ENCODE measurements at regions not wholly inside any gene's neighbourhood (a gene's known extent, or its start where the extent isn't known, plus 50 kb on each side); places are given as distances from the start of the nearest gene placed in this dataset.

DNA sequence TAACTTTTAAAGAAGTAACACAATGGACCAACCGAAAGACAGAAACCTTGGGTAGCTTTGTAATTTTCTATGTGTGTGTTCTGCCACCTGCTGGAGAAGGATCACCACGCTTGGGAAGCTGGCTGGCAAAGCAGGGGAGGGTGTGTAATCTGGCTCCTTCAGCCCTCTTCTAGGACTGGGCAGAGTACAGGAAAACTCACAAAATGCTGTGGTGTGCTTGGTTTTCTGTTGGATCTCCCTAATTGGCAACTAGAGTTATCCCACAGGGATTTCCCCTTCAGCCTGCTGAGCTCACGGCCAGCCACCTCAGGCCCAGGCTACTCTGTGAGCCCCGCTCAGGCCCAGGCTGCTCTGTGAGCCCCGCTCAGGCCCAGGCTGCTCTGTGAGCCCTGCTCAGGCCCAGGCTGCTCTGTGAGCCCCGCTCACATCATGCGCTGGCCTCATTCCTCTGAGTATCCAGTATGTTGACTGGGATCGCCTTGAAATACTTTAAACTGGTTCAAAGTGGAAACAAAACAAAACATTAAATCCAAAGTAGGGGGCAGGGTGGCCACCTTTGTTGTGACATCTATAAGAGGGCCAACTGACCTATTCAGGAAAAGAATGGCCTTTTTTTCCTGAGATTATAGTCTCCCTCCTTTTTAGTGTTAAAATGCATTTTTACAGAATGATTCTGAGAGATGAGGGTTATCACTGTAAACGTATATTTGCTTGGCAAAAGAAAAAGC is 52.0 kb upstream of the RNU6-8 start:
- DNase-seq (peak; percentile 73 to 86 (median 76)), FAIRE-seq (peak; percentile 77)
- H3K9ac ChIP-seq (ENCODE audit: low read length in 3 of 3): no peak overlapping the region
- intact Hi-C loops (cut with DNase I): loop anchor here (10.0 kb wide), 1 partner anchor 320 kb away; no protein-coding TSS in a partner anchor
- H3K27me3 ChIP-seq (ENCODE audit: control insufficient read depth, insufficient read depth, low read length): no peaks in the 10 kb centered on the region
- no peaks in the 10 kb centered on the region for H3K36me3 ChIP-seq (ENCODE audit: control insufficient read depth in 2 of 3, insufficient read depth in 3 of 3, low read length in 3 of 3)
- H3K27ac ChIP-seq (ENCODE audit: low read depth in 2 of 2, low read length in 2 of 2): no peak overlapping the region
- H3K4me1 ChIP-seq (ENCODE audit: control insufficient read depth in 2 of 3, insufficient read depth in 2 of 3, low read depth in 1 of 3, low read length in 3 of 3): peaks cover 0 to 8% (median 2%) of the 10 kb centered on the region in 3 donors
- H3K4me3 ChIP-seq (ENCODE audit: low read length in 3 of 3): no peak overlapping the region
- TF ChIP-seq, protein P1, sequence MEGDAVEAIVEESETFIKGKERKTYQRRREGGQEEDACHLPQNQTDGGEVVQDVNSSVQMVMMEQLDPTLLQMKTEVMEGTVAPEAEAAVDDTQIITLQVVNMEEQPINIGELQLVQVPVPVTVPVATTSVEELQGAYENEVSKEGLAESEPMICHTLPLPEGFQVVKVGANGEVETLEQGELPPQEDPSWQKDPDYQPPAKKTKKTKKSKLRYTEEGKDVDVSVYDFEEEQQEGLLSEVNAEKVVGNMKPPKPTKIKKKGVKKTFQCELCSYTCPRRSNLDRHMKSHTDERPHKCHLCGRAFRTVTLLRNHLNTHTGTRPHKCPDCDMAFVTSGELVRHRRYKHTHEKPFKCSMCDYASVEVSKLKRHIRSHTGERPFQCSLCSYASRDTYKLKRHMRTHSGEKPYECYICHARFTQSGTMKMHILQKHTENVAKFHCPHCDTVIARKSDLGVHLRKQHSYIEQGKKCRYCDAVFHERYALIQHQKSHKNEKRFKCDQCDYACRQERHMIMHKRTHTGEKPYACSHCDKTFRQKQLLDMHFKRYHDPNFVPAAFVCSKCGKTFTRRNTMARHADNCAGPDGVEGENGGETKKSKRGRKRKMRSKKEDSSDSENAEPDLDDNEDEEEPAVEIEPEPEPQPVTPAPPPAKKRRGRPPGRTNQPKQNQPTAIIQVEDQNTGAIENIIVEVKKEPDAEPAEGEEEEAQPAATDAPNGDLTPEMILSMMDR (IDR thresholded peaks at IDR 0.05; ENCODE audit: borderline replicate concordance, extremely low read depth, insufficient read depth): peak; percentile 79
- H3K9me3 ChIP-seq (ENCODE audit: control insufficient read depth in 2 of 3, insufficient read depth in 1 of 3, low read length in 3 of 3): no peaks in the 10 kb centered on the region

DNA sequence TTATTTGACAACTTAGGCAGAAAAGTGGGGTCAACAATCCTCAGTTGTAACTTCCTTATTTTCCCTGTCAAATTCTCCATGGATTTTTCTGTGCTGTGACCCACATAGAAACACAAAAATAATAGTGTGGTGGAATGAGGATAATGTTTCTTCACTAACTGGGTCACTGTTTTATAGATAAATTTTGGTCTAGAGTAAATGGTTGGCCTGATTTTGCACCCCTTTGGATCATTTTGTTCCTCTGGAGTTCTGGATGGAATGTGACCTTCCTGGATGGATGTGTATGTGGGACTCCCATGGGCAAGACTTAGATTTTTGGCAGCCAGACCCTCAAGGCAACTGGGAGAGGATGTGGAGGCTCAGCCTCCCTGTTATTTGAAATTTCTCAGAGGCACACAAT is 52.7 kb upstream of the RNU6-8 start:
- no peak for FAIRE-seq
- peaks cover 0 to 8% (median 2%) of the 10 kb centered on the region in 3 donors for H3K4me1 ChIP-seq (ENCODE audit: control insufficient read depth in 2 of 3, insufficient read depth in 2 of 3, low read depth in 1 of 3, low read length in 3 of 3)
- no peaks in the 10 kb centered on the region for H3K27me3 ChIP-seq (ENCODE audit: control insufficient read depth, insufficient read depth, low read length)
- DNase-seq: no peak
- H3K4me3 ChIP-seq (ENCODE audit: low read length in 3 of 3): no peak overlapping the region
- H3K9ac ChIP-seq (ENCODE audit: low read length in 3 of 3): no peak overlapping the region
- TF ChIP-seq, protein P1 (IDR thresholded peaks at IDR 0.05; ENCODE audit: borderline replicate concordance, extremely low read depth, insufficient read depth): no peak
- no peak overlapping the region for H3K27ac ChIP-seq (ENCODE audit: low read depth in 2 of 2, low read length in 2 of 2)
- H3K36me3 ChIP-seq (ENCODE audit: control insufficient read depth in 2 of 3, insufficient read depth in 3 of 3, low read length in 3 of 3): no peaks in the 10 kb centered on the region
- intact Hi-C loops (cut with DNase I): loop anchor here (10.0 kb wide), 1 partner anchor 321 kb away; no protein-coding TSS in a partner anchor
- H3K9me3 ChIP-seq (ENCODE audit: control insufficient read depth in 2 of 3, insufficient read depth in 1 of 3, low read length in 3 of 3): no peaks in the 10 kb centered on the region

DNA sequence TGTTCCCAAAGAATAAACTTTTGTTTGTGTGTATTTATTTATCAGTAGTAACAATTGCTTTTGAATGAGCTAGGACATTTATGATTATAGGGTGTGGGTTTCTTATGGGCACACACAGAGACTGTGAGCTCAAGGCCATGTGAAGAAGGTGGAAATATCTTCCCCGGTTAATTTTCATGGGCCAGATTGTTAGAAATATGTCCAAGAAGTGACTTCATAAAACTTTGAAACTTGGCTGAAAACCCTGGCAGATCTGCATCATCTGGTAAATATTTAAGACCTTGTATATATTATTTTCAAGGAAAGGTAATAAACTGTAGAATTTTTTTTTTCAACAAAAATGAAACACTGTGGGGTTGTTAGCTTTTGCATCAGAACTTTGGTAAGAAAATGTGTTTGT is 53.5 kb upstream of the RNU6-8 start:
- H3K27ac ChIP-seq (ENCODE audit: low read depth in 2 of 2, low read length in 2 of 2): no peak overlapping the region
- no peaks in the 10 kb centered on the region for H3K27me3 ChIP-seq (ENCODE audit: control insufficient read depth, insufficient read depth, low read length)
- intact Hi-C loops (cut with DNase I): loop anchor here (10.0 kb wide), 1 partner anchor 322 kb away; no protein-coding TSS in a partner anchor
- peaks cover 0 to 8% (median 2%) of the 10 kb centered on the region in 3 donors for H3K4me1 ChIP-seq (ENCODE audit: control insufficient read depth in 2 of 3, insufficient read depth in 2 of 3, low read depth in 1 of 3, low read length in 3 of 3)
- no peak for DNase-seq
- H3K4me3 ChIP-seq (ENCODE audit: low read length in 3 of 3): no peak overlapping the region
- H3K9me3 ChIP-seq (ENCODE audit: control insufficient read depth in 2 of 3, insufficient read depth in 1 of 3, low read length in 3 of 3): no peaks in the 10 kb centered on the region
- TF ChIP-seq, protein P1 (IDR thresholded peaks at IDR 0.05; ENCODE audit: borderline replicate concordance, extremely low read depth, insufficient read depth): no peak
- no peak for FAIRE-seq
- H3K9ac ChIP-seq (ENCODE audit: low read length in 3 of 3): no peak overlapping the region
- H3K36me3 ChIP-seq (ENCODE audit: control insufficient read depth in 2 of 3, insufficient read depth in 3 of 3, low read length in 3 of 3): no peaks in the 10 kb centered on the region

Data from kidney (tissue), 13 donors.